Ascending aorta (tissue), 2 donors: ENCODE measurements at regions not wholly inside any gene's neighbourhood (a gene's known extent, or its start where the extent isn't known, plus 50 kb on each side); places are given as distances from the start of the nearest gene placed in this dataset.
"Not testable (repeated sequence)": the region's sequence is repeated elsewhere in the genome, so short reads cannot be mapped to it uniquely, and the experiment has no call there.

Experiments
- DNase-seq, 2 donors: peaks; one replicate each; pipeline ENCODE4 v3.0.0-alpha.2; 2019; ENCODE audit warnings: low spot score in 2 of 2
- H3K27ac ChIP-seq, 2 donors: fragments of 200-600 bp; sonication (generic); one replicate each; pipeline ENCODE4 v1.5.1; 2016 to 2017; ENCODE audit warnings: mild to moderate bottlenecking in 1 of 2
- H3K27me3 ChIP-seq: fragments of 200-600 bp; sonication (generic); one replicate; pipeline ENCODE4 v1.5.1; 2017
- H3K36me3 ChIP-seq, 2 donors: fragments of 200-600 bp; sonication (generic); one replicate each; pipeline ENCODE4 v1.5.1; 2016
- H3K4me1 ChIP-seq, 2 donors: fragments of 200-600 bp; sonication (generic); one replicate each; pipeline ENCODE4 v1.5.1; 2016 to 2017; ENCODE audit warnings: mild to moderate bottlenecking in 1 of 2
- H3K4me3 ChIP-seq, 2 donors: fragments of 200-600 bp; sonication (generic); one replicate each; pipeline ENCODE4 v1.5.1; 2016 to 2017; ENCODE audit warnings: mild to moderate bottlenecking in 1 of 2
- H3K9me3 ChIP-seq, 2 donors: fragments of 200-600 bp; sonication (generic); one replicate each; pipeline ENCODE4 v1.5.1; 2016
- intact Hi-C: fragments of 100-400 bp; cut with DNase I; formaldehyde crosslinking; loops from one replicate; pipeline ENCODE4 v1.15.1; 2023
- TF ChIP-seq, protein P1 (sequence below), 3 experiments: fragments of 200-600 bp in 2 of 3; fragments of 450-650 bp in 1 of 3; sonication (generic) in 2 of 3; IDR thresholded peaks; one replicate each; pipeline ENCODE4 v1.5.1; 2016 to 2019; ENCODE audit warnings: antibody characterized with exemption in 3 of 3, mild to moderate bottlenecking in 1 of 3, moderate library complexity in 1 of 3

DNA sequence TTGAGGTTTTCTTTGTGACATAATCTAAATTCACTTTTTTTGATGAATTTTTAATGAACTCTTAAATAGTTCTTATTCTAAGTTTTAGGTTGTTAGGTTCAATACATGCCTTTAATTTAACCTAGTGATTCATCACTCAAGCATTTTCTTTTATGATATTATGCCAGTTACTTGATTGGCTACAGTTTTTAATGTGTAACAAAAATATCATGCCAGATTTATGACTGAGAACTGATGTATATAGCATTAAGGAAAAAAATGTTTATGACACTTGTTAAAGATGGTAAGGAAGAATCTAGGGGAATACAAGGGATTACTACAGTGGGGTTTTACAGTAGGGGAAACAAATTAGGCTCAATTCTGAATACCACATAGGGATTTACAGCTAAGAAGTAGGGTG lies 103.1 kb downstream of the VGLL3 start:
- TF ChIP-seq, protein P1, sequence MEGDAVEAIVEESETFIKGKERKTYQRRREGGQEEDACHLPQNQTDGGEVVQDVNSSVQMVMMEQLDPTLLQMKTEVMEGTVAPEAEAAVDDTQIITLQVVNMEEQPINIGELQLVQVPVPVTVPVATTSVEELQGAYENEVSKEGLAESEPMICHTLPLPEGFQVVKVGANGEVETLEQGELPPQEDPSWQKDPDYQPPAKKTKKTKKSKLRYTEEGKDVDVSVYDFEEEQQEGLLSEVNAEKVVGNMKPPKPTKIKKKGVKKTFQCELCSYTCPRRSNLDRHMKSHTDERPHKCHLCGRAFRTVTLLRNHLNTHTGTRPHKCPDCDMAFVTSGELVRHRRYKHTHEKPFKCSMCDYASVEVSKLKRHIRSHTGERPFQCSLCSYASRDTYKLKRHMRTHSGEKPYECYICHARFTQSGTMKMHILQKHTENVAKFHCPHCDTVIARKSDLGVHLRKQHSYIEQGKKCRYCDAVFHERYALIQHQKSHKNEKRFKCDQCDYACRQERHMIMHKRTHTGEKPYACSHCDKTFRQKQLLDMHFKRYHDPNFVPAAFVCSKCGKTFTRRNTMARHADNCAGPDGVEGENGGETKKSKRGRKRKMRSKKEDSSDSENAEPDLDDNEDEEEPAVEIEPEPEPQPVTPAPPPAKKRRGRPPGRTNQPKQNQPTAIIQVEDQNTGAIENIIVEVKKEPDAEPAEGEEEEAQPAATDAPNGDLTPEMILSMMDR (IDR thresholded peaks at IDR 0.05): no peak
- Histone ChIP-seq H3K4me3 (no peak overlapping the region), H3K27me3 (no peaks in the 10 kb centered on the region), H3K36me3 (no peaks in the 10 kb centered on the region), H3K27ac (no peak overlapping the region), H3K4me1 (no peaks in the 10 kb centered on the region), H3K9me3 (no peaks in the 10 kb centered on the region)
- DNase-seq: no peak
- intact Hi-C loops: no loop called here

DNA sequence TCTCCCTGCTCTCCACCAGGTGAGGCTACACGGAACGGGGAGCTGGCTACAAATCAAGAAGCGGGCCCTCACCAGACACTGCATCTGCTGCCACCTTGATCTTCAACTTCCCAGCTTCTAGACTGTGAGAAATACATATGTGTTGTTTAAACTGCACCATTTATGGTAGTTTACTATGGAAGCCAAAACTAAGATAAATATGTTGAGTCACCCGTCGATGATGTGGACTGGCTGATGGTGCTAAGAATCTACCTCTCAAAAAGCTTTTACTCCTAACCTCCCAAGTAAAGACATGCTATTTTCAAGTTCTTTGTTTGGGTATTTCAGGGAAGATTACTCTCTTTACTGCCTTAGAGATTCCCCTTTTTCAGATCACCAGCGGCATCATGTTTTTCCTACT lies 110.9 kb downstream of the VGLL3 start:
- H3K9me3 ChIP-seq: no peaks in the 10 kb centered on the region
- H3K4me3 ChIP-seq: no peak overlapping the region
- intact Hi-C loops: no loop called here
- DNase-seq: no peak
- H3K27me3 ChIP-seq: no peaks in the 10 kb centered on the region
- no peaks in the 10 kb centered on the region for H3K4me1 ChIP-seq
- no peak overlapping the region for H3K27ac ChIP-seq
- H3K36me3 ChIP-seq: no peaks in the 10 kb centered on the region
- TF ChIP-seq, protein P1 (IDR thresholded peaks at IDR 0.05): no peak

DNA sequence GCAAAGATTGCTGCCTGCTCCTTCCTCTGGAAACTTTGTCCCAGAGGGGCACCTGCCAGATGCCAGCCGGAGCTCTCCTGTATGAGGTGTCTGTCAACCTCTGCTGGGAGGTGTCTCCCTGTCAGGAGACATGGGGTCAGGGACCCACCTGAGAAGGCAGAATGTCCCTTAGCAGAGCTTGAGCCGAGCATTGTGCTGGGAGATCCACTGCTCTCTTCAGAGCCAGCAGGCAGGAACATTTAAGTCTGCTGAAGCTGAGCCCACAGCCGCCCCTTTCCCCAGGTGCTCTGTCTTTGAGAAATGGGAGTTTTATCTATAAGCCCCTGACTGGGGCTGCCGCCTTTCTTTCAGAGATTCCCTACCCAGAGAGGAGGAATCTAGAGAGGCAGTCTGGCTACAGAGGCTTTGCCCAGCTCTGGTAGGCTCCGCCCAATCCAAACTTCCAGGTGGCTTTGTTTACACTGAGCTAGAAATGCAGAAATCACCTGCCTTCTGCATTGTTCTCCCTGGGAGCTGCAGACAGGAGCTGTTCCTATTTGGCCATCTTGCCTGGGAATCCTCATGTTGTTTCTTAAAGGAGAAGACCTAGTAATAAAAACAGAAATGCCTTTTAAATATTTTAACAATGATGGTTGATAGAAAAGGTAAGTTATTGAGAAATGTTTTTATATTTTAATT lies 114.3 kb downstream of the VGLL3 start:
- H3K4me1 ChIP-seq, intact Hi-C loops, H3K4me3 ChIP-seq, H3K9me3 ChIP-seq, H3K27me3 ChIP-seq, H3K36me3 ChIP-seq, DNase-seq, H3K27ac ChIP-seq: not testable (repeated sequence)

DNA sequence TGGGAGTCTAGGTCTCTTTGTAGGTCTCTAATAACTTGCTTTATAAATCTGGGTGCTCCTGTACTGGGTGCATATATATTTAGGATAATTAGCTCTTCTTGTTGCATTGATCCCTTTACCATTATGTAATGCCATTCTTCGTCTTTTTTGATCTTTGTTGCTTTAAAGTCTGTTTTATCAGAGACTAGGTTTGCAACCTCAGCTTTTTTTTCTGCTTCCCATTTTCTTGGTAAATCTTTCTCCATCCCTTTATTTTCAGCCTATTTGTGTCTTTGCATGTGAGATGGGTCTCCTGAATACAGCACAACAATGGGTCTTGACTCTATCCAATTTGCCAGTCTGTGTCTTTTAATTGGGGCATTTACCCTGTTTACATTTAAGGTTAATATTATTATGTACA lies 116.2 kb downstream of the VGLL3 start:
- H3K27me3 ChIP-seq, H3K27ac ChIP-seq, H3K4me3 ChIP-seq, H3K36me3 ChIP-seq, intact Hi-C loops, H3K4me1 ChIP-seq, H3K9me3 ChIP-seq, DNase-seq: not testable (repeated sequence)

DNA sequence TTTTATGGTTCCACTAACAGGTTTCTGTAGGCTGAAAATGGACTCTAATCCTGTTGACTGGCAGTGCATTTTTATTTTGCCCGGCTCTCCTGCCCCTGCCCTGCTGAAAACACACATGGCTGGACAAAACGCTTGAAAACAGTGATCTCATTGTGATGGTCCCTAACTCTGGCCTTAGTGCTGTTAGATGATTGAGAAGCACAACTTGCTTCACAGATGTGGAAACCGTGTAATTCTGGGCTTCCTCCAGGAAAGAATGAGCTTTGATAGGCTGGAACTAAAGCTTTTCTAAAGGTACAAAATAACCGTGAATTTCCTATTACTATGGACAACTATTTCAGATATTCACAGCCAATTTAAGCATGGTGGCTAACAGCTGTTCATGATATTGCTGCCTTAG lies 121.4 kb downstream of the VGLL3 start:
- no peak for DNase-seq
- H3K9me3 ChIP-seq: no peaks in the 10 kb centered on the region
- no peaks in the 10 kb centered on the region for H3K27me3 ChIP-seq
- no peaks in the 10 kb centered on the region for H3K4me1 ChIP-seq
- TF ChIP-seq, protein P1 (IDR thresholded peaks at IDR 0.05): no peak
- no peaks in the 10 kb centered on the region for H3K36me3 ChIP-seq
- intact Hi-C loops: no loop called here
- no peak overlapping the region for H3K4me3 ChIP-seq
- H3K27ac ChIP-seq: no peak overlapping the region

DNA sequence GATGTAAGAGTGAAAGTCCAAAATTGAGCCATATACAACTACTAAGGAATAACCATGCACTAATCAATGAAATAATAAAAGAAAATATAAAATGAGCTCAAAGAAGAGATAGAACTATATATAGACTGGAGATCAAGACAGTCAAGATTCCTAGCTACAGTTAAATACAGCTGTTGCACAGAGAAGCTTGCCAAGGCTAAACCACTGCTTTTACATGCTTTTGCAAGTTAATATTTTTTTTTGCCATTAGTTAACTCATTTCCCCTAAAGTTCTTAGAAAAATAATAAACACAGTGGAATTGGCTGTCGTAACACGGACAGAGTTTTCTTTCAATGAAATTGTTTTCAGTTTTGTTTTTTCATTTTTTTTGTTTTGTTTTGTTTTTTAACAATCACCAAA lies 123.0 kb downstream of the VGLL3 start:
- Histone ChIP-seq H3K4me3 (no peak overlapping the region), H3K27ac (no peak overlapping the region), H3K9me3 (no peaks in the 10 kb centered on the region), H3K4me1 (no peaks in the 10 kb centered on the region), H3K27me3 (no peaks in the 10 kb centered on the region), H3K36me3 (no peaks in the 10 kb centered on the region)
- intact Hi-C loops: no loop called here
- TF ChIP-seq, protein P1 (IDR thresholded peaks at IDR 0.05): no peak
- no peak for DNase-seq

DNA sequence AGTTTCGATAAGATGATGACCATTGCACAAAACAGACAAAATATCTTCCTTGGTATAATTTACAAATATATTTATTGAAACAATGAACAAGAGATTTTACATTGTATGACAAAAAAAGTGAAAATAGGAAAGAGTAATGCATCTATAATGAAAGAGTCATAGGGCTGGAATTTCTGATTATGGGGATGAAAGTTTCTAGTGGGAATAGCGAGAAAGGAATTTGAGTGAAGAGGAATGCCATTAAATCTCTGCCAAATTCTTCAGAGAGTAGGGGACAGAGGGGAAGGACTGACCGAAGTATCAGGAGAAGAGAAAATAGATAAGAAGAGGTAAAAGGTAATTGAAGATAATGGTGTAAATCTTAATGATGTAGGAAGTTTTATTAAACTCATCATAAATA lies 125.4 kb downstream of the VGLL3 start:
- no peak for DNase-seq
- H3K4me1 ChIP-seq: no peaks in the 10 kb centered on the region
- no peak overlapping the region for H3K27ac ChIP-seq
- H3K36me3 ChIP-seq: no peaks in the 10 kb centered on the region
- TF ChIP-seq, protein P1 (IDR thresholded peaks at IDR 0.05): no peak
- no peak overlapping the region for H3K4me3 ChIP-seq
- no peaks in the 10 kb centered on the region for H3K9me3 ChIP-seq
- intact Hi-C loops: no loop called here
- H3K27me3 ChIP-seq: no peaks in the 10 kb centered on the region
